NCI-H226 (cell line): ENCODE measurements at regions not wholly inside any gene's neighbourhood (a gene's known extent, or its start where the extent isn't known, plus 50 kb on each side); places are given as distances from the start of the nearest gene placed in this dataset.

Experiments used
- DNase-seq: peaks from one replicate; pipeline ENCODE4 v3.0.0-alpha.2; 2015

GRCh38 chr4:111187108-111187507 is 564.2 kb upstream of the PITX2 start:
- DNase-seq: peak; percentile 34

GRCh38 chr4:111198446-111198845 is 575.6 kb upstream of the PITX2 start:
- no peak for DNase-seq

GRCh38 chr4:111204797-111205196 is 581.9 kb upstream of the PITX2 start:
- no peak for DNase-seq

- no peak for DNase-seq
Measured at GRCh38 chr4:111208970-111209369, 586.1 kb upstream of the PITX2 start.

GRCh38 chr4:111209706-111210105 is 586.8 kb upstream of the PITX2 start:
- no peak for DNase-seq

GRCh38 chr4:111210595-111210994 is 587.7 kb upstream of the PITX2 start:
- no peak for DNase-seq

GRCh38 chr4:111213531-111213930 is 590.7 kb upstream of the PITX2 start:
- no peak for DNase-seq

GRCh38 chr4:111214371-111214770 is 591.5 kb upstream of the PITX2 start:
- no peak for DNase-seq

- DNase-seq: no peak
Measured at GRCh38 chr4:111215755-111216154, 592.9 kb upstream of the PITX2 start.

GRCh38 chr4:111216791-111217190 is 593.9 kb upstream of the PITX2 start:
- no peak for DNase-seq

GRCh38 chr4:111221371-111221770 is 598.5 kb upstream of the PITX2 start:
- DNase-seq: no peak

GRCh38 chr4:111228396-111228795 is 605.5 kb upstream of the PITX2 start:
- DNase-seq: no peak

GRCh38 chr4:111228874-111229273 is 606.0 kb upstream of the PITX2 start:
- peak; percentile 60 for DNase-seq

GRCh38 chr4:111230265-111230664 is 607.4 kb upstream of the PITX2 start:
- DNase-seq: no peak

GRCh38 chr4:111231281-111231680 is 608.4 kb upstream of the PITX2 start:
- no peak for DNase-seq

GRCh38 chr4:111234939-111235338 is 612.1 kb upstream of the PITX2 start:
- DNase-seq: no peak

GRCh38 chr4:111263836-111264235 is 641.0 kb upstream of the PITX2 start:
- no peak for DNase-seq

GRCh38 chr4:111266937-111267336 is 644.1 kb upstream of the PITX2 start:
- DNase-seq: no peak

GRCh38 chr4:111267786-111268185 is 644.9 kb upstream of the PITX2 start:
- no peak for DNase-seq

- peak; percentile 20 for DNase-seq
Measured at GRCh38 chr4:111268769-111269414, 646.0 kb upstream of the PITX2 start.

- peak; percentile 3 for DNase-seq
Measured at GRCh38 chr4:111269439-111269838, 646.6 kb upstream of the PITX2 start.

- no peak for DNase-seq
Measured at GRCh38 chr4:111274060-111274459, 651.2 kb upstream of the PITX2 start.

GRCh38 chr4:111274486-111274885 is 651.6 kb upstream of the PITX2 start:
- DNase-seq: no peak

- no peak for DNase-seq
Measured at GRCh38 chr4:111281219-111281618, 658.3 kb upstream of the PITX2 start.

GRCh38 chr4:111282035-111282434 is 659.2 kb upstream of the PITX2 start:
- no peak for DNase-seq
